ENCODE measurements at regions not wholly inside any gene's neighbourhood (a gene's known extent, or its start where the extent isn't known, plus 50 kb on each side); places are given as distances from the start of the nearest gene placed in this dataset.

DNA sequence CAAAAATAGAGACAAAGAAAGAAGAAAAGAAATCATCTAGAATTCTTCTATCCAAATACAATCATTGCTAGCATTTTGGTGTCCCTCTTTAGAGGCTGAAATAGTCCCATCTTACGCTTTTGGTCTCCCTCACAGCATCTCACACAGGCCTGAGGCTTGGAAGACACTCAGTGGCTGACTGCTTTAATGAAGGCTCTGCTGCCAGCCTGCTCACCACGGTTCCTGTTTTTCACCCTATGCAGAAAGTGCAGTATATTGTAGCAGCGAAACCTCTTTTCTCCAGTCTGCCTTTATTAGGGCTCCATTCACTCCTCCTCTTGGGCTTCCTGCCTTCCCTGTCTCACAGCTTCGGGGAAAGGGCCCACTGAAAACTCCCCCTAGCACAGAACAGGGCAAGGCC lies 102.2 kb downstream of the JCAD start:
- Histone ChIP-seq H3K4me3 (ENCODE audit: low read depth, low read length) (no peak overlapping the region), H3K36me3 (ENCODE audit: control insufficient read depth, insufficient read depth, low read length) (no peaks in the 10 kb centered on the region), H3K27me3 (ENCODE audit: control insufficient read depth, insufficient read depth, low read length) (no peaks in the 10 kb centered on the region)
- TF ChIP-seq, protein P1, sequence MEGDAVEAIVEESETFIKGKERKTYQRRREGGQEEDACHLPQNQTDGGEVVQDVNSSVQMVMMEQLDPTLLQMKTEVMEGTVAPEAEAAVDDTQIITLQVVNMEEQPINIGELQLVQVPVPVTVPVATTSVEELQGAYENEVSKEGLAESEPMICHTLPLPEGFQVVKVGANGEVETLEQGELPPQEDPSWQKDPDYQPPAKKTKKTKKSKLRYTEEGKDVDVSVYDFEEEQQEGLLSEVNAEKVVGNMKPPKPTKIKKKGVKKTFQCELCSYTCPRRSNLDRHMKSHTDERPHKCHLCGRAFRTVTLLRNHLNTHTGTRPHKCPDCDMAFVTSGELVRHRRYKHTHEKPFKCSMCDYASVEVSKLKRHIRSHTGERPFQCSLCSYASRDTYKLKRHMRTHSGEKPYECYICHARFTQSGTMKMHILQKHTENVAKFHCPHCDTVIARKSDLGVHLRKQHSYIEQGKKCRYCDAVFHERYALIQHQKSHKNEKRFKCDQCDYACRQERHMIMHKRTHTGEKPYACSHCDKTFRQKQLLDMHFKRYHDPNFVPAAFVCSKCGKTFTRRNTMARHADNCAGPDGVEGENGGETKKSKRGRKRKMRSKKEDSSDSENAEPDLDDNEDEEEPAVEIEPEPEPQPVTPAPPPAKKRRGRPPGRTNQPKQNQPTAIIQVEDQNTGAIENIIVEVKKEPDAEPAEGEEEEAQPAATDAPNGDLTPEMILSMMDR (IDR thresholded peaks at IDR 0.05; ENCODE audit: insufficient read depth, low read length, poor library complexity, severe bottlenecking) = no peak
- DNase-seq (ENCODE audit: low read depth) = no peak

DNA sequence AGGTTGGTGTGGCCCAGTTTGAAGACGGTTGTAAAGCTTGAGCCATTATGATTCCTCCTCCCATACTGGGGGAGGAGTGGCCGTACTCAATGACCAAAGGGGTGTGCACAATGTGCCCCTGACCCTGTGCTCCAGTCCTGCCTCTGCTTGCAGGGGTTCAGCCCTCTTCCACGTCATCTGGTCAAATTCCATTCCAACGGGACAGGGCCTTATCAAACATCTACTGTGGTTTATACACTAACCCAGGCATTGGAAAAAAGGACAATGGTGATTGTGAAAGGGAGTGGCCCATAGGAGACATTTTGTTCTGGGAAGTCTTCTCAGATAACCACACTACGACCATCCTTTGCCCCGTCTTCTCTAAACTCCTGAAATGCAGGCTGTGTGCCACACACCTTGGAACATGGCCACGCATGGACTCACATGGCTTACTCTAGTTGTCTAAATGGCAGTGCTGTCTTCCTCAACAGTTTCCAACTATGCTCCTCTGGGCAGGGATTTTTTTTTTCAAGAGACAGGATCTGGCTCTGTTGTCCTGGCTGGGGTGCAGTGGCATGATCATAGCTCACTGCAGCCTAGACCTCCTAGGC lies 103.0 kb downstream of the JCAD start:
- TF ChIP-seq, protein P1 (IDR thresholded peaks at IDR 0.05; ENCODE audit: insufficient read depth, low read length, poor library complexity, severe bottlenecking) = no peak

DNA sequence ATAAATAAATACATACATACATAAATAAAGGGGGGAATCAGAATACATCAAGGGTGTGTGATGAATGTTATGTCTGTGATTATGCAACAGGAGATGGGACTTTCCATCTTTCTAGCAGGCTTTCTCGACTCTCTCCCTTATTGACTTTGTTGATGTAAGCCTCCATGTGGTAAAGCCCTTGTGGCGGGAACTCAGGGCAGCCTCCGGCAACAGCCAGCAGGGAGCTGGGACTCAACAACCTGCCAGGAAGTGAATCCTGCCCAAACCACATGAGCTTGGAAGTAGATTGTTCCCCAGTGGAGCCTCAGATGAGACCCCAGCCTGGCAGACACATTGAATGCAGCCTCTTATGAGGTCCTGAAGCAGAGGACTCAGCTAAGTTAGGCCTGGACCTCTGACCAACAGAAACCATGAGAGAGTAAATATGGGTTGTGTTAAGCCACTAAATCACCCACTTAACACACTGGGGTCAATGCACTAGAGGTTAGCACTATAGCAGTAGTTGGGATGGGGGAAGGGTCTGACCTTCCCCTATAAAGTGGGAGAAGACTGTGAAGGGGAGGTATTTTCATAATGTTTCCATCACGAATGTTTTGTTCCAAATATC lies 104.0 kb downstream of the JCAD start:
- TF ChIP-seq, protein P1 (IDR thresholded peaks at IDR 0.05; ENCODE audit: insufficient read depth, low read length, poor library complexity, severe bottlenecking) = no peak
- H3K27me3 ChIP-seq (ENCODE audit: control insufficient read depth, insufficient read depth, low read length) = no peaks in the 10 kb centered on the region
- no peaks in the 10 kb centered on the region for H3K36me3 ChIP-seq (ENCODE audit: control insufficient read depth, insufficient read depth, low read length)
- H3K4me3 ChIP-seq (ENCODE audit: low read depth, low read length) = no peak overlapping the region
- no peak for DNase-seq (ENCODE audit: low read depth)

More for the DNA sequence above, 103.0 kb downstream of the JCAD start:
- H3K4me3 ChIP-seq (ENCODE audit: low read depth, low read length) = no peak overlapping the region
- DNase-seq (ENCODE audit: low read depth) = no peak
- no peaks in the 10 kb centered on the region for H3K27me3 ChIP-seq (ENCODE audit: control insufficient read depth, insufficient read depth, low read length)
- H3K36me3 ChIP-seq (ENCODE audit: control insufficient read depth, insufficient read depth, low read length) = no peaks in the 10 kb centered on the region

DNA sequence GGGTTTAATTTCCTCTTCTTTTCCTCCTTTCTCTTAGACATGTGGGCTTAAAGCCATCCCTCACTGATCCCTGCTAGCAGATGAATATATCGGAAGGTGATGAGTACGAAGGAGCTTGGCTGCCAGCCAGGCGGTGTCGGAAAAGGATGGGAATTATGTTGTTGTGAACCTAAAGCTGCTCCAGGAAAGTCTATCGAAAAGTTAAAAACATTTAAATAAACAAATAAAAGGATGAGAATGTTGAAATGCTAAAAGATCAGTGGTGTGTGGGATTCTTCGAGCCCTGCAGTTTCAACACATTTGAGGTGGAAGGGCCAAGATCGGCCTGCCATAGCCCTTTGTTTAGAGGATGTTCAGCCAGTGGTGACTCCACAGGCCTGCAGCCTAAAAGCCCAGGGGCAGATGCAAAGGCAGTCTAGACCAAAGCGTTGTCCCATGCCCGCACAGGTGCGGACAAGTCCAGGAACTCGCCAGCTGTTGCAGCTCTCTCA lies 107.9 kb downstream of the JCAD start:
- no peak for DNase-seq (ENCODE audit: low read depth)
- TF ChIP-seq, protein P1 (IDR thresholded peaks at IDR 0.05; ENCODE audit: insufficient read depth, low read length, poor library complexity, severe bottlenecking) = no peak
- Histone ChIP-seq H3K36me3 (ENCODE audit: control insufficient read depth, insufficient read depth, low read length) (no peaks in the 10 kb centered on the region), H3K4me3 (ENCODE audit: low read depth, low read length) (no peak overlapping the region), H3K27me3 (ENCODE audit: control insufficient read depth, insufficient read depth, low read length) (no peaks in the 10 kb centered on the region)

DNA sequence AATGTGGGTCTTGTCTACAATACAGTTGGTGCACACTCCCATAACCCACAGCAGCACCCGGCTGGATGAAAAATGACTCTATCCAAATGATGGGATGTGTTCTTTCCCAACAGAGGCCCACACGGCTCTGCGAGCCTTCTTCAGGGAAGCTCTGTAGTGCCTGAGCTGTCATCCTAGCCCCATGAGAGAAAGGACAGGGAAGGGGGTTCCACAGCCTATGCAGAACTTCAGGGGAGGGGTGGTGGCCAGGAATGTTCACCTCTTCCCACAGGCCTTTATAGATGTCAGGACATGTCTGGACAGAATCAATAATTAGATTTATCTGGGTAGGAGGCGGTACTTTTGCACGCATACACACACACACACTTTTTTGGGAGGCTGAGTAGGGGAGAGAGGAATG lies 109.0 kb downstream of the JCAD start:
- Histone ChIP-seq H3K36me3 (ENCODE audit: control insufficient read depth, insufficient read depth, low read length) (no peaks in the 10 kb centered on the region), H3K4me3 (ENCODE audit: low read depth, low read length) (no peak overlapping the region), H3K27me3 (ENCODE audit: control insufficient read depth, insufficient read depth, low read length) (no peaks in the 10 kb centered on the region)
- TF ChIP-seq, protein P1 (IDR thresholded peaks at IDR 0.05; ENCODE audit: insufficient read depth, low read length, poor library complexity, severe bottlenecking) = no peak
- no peak for DNase-seq (ENCODE audit: low read depth)

Data from kidney epithelial cell (primary cell).